ENCODE measurements at regions not wholly inside any gene's neighbourhood (a gene's known extent, or its start where the extent isn't known, plus 50 kb on each side); places are given as distances from the start of the nearest gene placed in this dataset.

DNA sequence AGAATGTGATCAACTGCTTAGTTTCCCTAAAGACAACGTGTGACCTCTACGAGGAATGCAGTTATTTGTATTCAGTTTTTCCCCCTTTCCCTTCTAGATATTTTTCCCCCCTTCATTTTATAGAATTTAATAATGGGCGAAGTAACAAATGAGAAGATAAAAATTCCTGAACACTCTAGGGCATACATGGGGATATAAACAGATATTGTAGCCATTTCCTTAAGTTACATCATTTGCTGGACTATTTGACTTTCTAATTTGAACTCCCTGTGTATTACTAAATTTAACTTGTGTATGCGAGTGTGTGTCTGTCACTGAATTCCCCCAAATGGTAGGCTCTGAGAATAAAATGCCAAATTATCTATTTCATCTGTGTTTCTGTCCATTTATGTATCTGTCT, 99.0 kb upstream of the ZFP64 start:
- peak; percentile 10 for DNase-seq (ENCODE audit: low read depth)
- H3K4me3 ChIP-seq (ENCODE audit: low read length) = no peak overlapping the region
- TF ChIP-seq, protein P1, sequence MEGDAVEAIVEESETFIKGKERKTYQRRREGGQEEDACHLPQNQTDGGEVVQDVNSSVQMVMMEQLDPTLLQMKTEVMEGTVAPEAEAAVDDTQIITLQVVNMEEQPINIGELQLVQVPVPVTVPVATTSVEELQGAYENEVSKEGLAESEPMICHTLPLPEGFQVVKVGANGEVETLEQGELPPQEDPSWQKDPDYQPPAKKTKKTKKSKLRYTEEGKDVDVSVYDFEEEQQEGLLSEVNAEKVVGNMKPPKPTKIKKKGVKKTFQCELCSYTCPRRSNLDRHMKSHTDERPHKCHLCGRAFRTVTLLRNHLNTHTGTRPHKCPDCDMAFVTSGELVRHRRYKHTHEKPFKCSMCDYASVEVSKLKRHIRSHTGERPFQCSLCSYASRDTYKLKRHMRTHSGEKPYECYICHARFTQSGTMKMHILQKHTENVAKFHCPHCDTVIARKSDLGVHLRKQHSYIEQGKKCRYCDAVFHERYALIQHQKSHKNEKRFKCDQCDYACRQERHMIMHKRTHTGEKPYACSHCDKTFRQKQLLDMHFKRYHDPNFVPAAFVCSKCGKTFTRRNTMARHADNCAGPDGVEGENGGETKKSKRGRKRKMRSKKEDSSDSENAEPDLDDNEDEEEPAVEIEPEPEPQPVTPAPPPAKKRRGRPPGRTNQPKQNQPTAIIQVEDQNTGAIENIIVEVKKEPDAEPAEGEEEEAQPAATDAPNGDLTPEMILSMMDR (conservative IDR thresholded peaks at IDR 0.05; ENCODE audit: low read length) = no peak

DNA sequence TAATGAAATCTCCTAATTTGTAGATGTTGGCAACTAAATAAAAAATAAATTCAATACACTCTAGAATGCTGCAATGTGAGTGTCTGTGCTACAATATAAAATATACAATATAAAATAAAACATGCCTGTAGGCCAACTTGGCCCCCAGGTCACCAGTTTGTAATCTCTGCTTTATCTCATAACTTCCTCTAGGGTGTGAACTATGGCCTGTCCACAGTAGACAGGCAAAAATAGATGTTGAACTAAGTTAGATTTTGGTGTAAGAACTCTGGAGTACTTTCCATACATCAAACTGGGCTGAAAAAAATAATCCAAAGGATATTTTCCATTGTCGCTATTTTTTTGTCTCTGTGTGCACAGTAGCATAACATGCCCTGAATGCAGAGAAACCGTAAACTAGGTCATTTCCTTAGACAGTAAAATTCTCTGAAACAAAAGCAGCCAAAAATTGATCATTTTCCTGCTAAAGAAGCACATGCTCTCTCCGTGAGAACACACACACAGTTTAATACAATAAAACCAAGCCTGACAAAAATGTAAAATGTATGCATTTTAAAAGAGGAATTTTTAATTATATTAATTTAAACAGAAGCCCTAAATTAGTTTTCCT, 98.5 kb upstream of the ZFP64 start:
- TF ChIP-seq, protein P1 (conservative IDR thresholded peaks at IDR 0.05; ENCODE audit: low read length) = 0 out of 2 replicates have a peak, but pooled peaks have one; percentile 3
- DNase-seq (ENCODE audit: low read depth) = no peak
- no peak overlapping the region for H3K4me3 ChIP-seq (ENCODE audit: low read length)

DNA sequence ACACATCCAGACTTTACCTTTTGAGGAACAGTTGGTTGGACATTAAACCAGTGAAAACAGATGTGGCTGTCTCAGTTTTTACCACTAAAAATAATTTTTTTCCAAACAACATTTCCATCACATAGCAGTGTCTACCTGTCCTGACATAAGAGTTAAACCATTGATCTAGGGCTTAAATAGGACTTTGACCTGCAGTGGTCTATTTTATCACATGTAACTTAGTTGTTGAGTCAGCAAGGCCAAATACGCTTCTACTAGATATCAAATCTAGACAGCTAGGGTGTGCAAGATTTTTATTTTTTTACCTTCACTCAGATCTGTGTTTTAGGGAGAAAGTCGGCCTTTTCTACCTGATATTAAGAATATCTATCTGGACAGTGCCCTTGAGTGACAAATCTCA, 88.8 kb upstream of the ZFP64 start:
- no peak for DNase-seq (ENCODE audit: low read depth)
- TF ChIP-seq, protein P1 (conservative IDR thresholded peaks at IDR 0.05; ENCODE audit: low read length) = no peak
- H3K4me3 ChIP-seq (ENCODE audit: low read length) = no peak overlapping the region

DNA sequence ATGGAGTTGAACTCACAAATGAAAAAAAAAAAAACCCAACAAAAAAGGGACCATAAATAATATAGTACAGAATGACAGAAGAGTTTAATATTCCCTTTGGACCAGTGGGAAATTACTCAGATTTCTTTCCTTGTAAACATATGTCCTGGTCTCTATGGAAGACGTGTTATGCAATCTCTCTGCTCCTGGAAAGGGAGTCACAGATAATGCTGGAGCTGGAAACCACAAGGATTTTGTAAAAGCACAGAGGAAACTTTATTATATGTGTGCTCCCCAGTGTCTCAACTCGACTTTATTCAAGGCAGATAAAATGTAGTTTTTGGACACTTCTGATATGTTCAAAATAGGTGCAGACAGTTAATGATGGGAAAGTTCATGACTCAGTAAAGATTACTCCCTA, 88.1 kb upstream of the ZFP64 start:
- no peak overlapping the region for H3K4me3 ChIP-seq (ENCODE audit: low read length)
- DNase-seq (ENCODE audit: low read depth) = peak; percentile 55
- TF ChIP-seq, protein P1 (conservative IDR thresholded peaks at IDR 0.05; ENCODE audit: low read length) = no peak

DNA sequence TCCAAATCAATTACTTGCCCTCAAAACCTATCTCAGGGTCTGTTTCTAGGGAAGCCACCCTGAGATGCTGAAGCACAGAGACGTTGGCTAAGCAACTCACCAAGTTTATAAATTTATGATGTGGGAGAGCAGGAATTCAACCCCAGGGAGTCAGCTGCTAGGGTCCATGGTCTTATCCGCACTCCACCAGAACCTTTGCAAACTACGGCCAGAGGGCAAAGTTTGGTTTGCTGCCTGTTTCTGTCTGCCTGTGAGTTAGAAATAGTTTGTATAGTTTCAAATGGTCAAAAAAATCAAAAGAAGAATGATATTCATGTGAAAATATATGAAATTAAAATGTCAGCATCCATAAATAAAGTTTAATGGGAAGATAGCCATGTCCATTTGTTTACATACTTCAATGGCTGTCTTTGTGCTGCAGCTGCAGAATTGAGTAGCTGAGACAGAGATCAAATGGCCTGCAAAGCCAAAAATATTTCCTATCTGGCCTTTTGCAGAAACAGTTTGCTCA, 83.7 kb upstream of the ZFP64 start:
- TF ChIP-seq, protein P1 (conservative IDR thresholded peaks at IDR 0.05; ENCODE audit: low read length) = no peak
- no peak overlapping the region for H3K4me3 ChIP-seq (ENCODE audit: low read length)
- peak; percentile 29 for DNase-seq (ENCODE audit: low read depth)

DNA sequence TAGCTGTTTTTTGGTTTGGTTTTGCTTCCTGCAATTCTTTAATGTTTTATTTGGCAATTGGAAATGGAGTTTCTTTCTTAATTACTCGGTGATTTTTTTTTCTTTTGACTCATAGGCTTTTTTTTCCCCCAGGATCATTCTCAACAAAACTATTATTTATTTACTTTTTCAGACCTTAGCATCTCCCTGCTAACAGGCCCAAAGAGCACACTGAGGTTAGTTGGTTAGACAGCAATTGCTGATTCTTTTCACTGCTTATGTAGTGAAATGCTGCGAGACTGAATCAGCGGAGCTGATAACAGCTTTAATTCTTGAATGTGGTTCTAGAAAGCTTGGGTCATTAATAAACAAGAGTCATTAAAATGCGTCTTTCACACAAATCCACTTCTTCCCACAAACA, 79.1 kb upstream of the ZFP64 start:
- TF ChIP-seq, protein P1 (conservative IDR thresholded peaks at IDR 0.05; ENCODE audit: low read length) = no peak
- no peak for DNase-seq (ENCODE audit: low read depth)
- no peak overlapping the region for H3K4me3 ChIP-seq (ENCODE audit: low read length)

DNA sequence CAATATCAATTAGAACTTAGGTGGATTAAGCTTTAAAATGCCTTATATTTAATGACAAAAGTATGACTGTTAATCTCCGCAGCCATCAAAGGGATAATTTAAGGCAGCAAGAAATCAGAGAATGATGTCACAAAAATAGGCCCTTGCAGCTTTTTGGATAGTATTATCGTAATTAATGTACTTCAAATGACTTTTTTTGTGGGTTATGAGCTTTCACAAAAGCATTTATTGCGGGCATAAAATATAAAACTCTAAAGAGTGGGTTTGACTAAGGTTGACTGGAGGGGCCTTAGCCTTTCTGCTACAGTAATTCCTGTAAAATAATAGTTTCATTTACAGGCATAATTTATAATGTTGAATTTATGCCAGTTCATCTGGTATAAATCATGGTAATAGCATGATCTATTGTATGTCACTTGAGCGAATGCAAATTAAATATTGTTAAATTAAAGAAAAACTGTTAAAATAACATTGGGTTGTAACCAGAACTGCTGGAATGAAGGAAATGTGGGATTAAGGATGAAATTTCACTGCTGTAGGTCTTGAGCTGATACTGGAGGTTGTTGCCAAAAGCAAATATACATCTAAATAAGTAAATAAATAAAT, 78.5 kb upstream of the ZFP64 start:
- DNase-seq (ENCODE audit: low read depth) = no peak
- TF ChIP-seq, protein P1 (conservative IDR thresholded peaks at IDR 0.05; ENCODE audit: low read length) = no peak
- H3K4me3 ChIP-seq (ENCODE audit: low read length) = no peak overlapping the region

Data from AG10803 (cell line).